Immature natural killer cell (primary cell): ENCODE measurements at regions not wholly inside any gene's neighbourhood (a gene's known extent, or its start where the extent isn't known, plus 50 kb on each side); places are given as distances from the start of the nearest gene placed in this dataset.

ENCODE experiments used
- DNase-seq, 3 donors: peaks; one replicate each; pipeline ENCODE4 v3.0.0; 2022; ENCODE audit warnings: mixed read lengths in 1 of 3
- H3K27ac Mint-ChIP-seq, 6 donors: one replicate each; pipeline ENCODE4 v1.8.0; 2020; ENCODE audit warnings: mixed read lengths in 6 of 6, mild to moderate bottlenecking in 5 of 6, inconsistent platforms in 4 of 6, moderate library complexity in 3 of 6
- H3K27me3 Mint-ChIP-seq, 3 donors: one replicate each; pipeline ENCODE4 v1.8.0; 2020 to 2021; ENCODE audit warnings: low read depth in 3 of 3, mild to moderate bottlenecking in 3 of 3, mixed read lengths in 3 of 3, moderate library complexity in 3 of 3, inconsistent platforms in 1 of 3
- H3K36me3 Mint-ChIP-seq, 3 donors: one replicate each; pipeline ENCODE4 v1.8.0; 2020; ENCODE audit warnings: mixed read lengths in 3 of 3, inconsistent platforms in 2 of 3, mild to moderate bottlenecking in 2 of 3
- H3K4me1 Mint-ChIP-seq, 2 donors: one replicate each; pipeline ENCODE4 v1.8.0; 2020; ENCODE audit warnings: inconsistent platforms in 2 of 2, mild to moderate bottlenecking in 2 of 2, mixed read lengths in 2 of 2, moderate library complexity in 1 of 2
- H3K4me3 Mint-ChIP-seq, 5 donors: one replicate each; pipeline ENCODE4 v1.8.0; 2020; ENCODE audit warnings: mild to moderate bottlenecking in 5 of 5, mixed read lengths in 5 of 5, inconsistent platforms in 3 of 5, moderate library complexity in 3 of 5
- H3K9me3 Mint-ChIP-seq, 6 donors: one replicate each; pipeline ENCODE4 v1.8.0; 2020; ENCODE audit warnings: mild to moderate bottlenecking in 6 of 6, mixed read lengths in 6 of 6, inconsistent platforms in 4 of 6, moderate library complexity in 3 of 6

DNA sequence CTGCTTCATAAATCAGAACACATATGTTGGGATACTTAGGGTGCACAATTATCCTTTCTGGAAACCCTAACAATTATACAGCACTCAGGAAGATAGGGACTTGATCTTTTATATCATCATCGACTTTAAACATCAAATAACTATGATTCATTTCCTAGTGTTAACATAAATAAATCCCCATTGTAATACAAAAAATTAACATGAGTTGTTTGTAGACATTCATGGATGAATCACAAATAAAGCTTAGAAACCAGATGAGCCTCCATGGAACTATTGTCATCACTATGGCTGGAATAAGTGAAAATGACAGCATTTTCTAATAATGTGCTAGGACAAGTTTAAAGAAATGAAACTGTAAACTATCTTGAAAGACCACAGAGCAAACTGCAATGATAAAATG, 821.7 kb downstream of the GATA3 start:
- Mint-ChIP-seq H3K36me3 (no peaks in the 10 kb centered on the region), H3K27ac (no peak overlapping the region), H3K9me3 (peaks cover 0 to 2% (median 0%) of the 10 kb centered on the region in 6 donors), H3K27me3 (peaks cover 0 to 6% (median 4%) of the 10 kb centered on the region in 3 donors), H3K4me1 (no peaks in the 10 kb centered on the region), H3K4me3 (no peak overlapping the region)
- DNase-seq: no peak

DNA sequence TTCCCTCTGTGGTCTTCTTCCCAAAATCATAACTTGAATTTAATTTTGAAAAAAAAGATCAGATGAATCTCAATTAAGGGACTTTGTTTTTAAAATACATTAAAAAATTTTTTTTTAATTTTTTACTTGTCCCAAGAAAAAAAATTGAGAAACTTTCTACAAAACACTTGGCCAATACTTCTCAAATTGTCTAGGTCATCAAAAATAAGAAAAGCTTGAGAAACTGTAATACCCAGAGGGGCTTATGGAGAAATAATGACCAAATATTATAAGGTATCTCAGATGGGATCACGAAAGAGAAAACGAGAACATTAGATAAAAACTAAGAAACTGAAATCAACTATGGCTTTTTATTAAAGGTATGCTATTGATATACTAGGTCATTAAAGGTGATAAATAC, 835.0 kb downstream of the GATA3 start:
- H3K27ac Mint-ChIP-seq: no peak overlapping the region
- no peak overlapping the region for H3K4me3 Mint-ChIP-seq
- no peak for DNase-seq
- H3K36me3 Mint-ChIP-seq: no peaks in the 10 kb centered on the region
- peaks cover 0 to 3% (median 0%) of the 10 kb centered on the region in 6 donors for H3K9me3 Mint-ChIP-seq
- H3K27me3 Mint-ChIP-seq: peaks cover 1 to 7% (median 1%) of the 10 kb centered on the region in 3 donors
- H3K4me1 Mint-ChIP-seq: no peaks in the 10 kb centered on the region

DNA sequence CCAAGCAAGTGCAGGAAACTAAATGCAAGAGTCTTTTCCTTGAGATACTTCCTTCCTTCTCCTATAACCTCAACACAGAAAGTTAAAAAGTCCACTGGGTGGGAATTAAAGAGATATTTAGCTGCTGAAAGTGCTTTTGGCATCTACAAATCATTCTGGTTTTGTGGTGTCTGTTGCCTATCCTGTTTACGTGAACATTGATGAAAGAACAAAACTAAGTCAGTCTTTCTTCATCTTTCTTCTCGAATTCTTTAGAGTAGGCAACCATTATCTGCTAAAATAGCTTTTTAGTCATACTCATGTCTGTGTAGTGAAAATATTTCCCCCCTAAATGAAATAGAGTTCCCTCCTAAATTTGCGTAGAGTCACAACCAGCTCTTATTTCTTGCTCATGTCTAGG, 838.6 kb downstream of the GATA3 start:
- Mint-ChIP-seq H3K27me3 (peaks cover 2 to 7% (median 5%) of the 10 kb centered on the region in 3 donors), H3K9me3 (peaks cover 0 to 2% (median 0%) of the 10 kb centered on the region in 6 donors), H3K27ac (no peak overlapping the region), H3K4me1 (no peaks in the 10 kb centered on the region), H3K4me3 (no peak overlapping the region), H3K36me3 (no peaks in the 10 kb centered on the region)
- no peak for DNase-seq

DNA sequence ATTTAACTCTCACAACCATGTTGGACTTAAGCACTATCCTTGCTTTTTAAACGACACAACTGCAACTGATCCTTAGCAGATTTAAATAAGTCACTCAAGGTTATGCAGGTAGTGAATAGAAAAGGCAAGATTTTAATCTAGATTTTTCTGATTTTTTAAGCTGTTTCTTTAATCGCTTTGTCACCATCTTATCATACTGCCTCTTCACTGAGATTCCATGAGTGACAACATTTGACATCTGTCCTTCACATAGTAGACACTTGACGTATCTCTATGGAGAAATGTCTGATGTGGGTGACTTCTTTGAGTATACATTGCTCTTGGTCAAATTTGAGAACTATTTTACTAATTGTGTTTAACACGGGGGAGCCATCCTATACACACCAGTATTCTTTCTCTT, 839.7 kb downstream of the GATA3 start:
- Mint-ChIP-seq H3K4me1 (no peaks in the 10 kb centered on the region), H3K9me3 (peaks cover 0 to 2% (median 0%) of the 10 kb centered on the region in 6 donors), H3K27me3 (peaks cover 2 to 7% (median 6%) of the 10 kb centered on the region in 3 donors), H3K27ac (no peak overlapping the region), H3K36me3 (no peaks in the 10 kb centered on the region), H3K4me3 (no peak overlapping the region)
- no peak for DNase-seq

- H3K27me3 Mint-ChIP-seq: peaks cover 2 to 7% (median 6%) of the 10 kb centered on the region in 3 donors
- no peak overlapping the region for H3K4me3 Mint-ChIP-seq
- no peaks in the 10 kb centered on the region for H3K4me1 Mint-ChIP-seq
- no peak overlapping the region for H3K27ac Mint-ChIP-seq
- DNase-seq: no peak
- peaks cover 0 to 2% (median 0%) of the 10 kb centered on the region in 6 donors for H3K9me3 Mint-ChIP-seq
- no peaks in the 10 kb centered on the region for H3K36me3 Mint-ChIP-seq
These were observed 843.3 kb downstream of the GATA3 start for GRCh38 chr10:8897769-8898168.

GRCh38 chr10:8898745-8899330, 844.4 kb downstream of the GATA3 start:
- H3K4me3 Mint-ChIP-seq: no peak overlapping the region

DNA sequence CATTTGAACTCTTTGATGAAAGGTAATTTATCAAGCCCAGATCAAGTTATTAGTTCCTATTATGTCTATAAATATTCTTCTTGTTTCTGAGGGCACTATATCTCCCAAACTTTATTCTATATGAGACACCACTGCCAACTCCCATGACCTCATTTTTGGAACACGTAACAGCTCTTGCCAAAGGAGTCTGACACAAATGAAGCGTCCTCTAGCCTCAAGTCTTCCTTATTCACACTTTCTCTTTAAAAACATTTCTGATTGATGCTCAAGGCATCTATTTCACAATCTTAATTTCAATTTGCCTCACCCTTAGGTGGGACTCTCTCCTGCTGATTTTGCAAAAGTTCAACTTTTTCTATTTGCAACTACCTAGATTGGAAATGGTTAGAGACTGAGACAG, 848.4 kb downstream of the GATA3 start:
- H3K36me3 Mint-ChIP-seq: no peaks in the 10 kb centered on the region
- H3K27ac Mint-ChIP-seq: no peak overlapping the region
- no peak for DNase-seq
- H3K9me3 Mint-ChIP-seq: peaks cover 0 to 5% (median 0%) of the 10 kb centered on the region in 6 donors
- H3K4me1 Mint-ChIP-seq: no peaks in the 10 kb centered on the region
- H3K4me3 Mint-ChIP-seq: no peak overlapping the region
- H3K27me3 Mint-ChIP-seq: peaks cover 1 to 5% (median 3%) of the 10 kb centered on the region in 3 donors

More at GRCh38 chr10:8898745-8899330, 844.4 kb downstream of the GATA3 start:
- H3K9me3 Mint-ChIP-seq: peaks cover 0 to 2% (median 0%) of the 10 kb centered on the region in 6 donors
- no peaks in the 10 kb centered on the region for H3K4me1 Mint-ChIP-seq
- DNase-seq: no peak
- peaks cover 2 to 7% (median 6%) of the 10 kb centered on the region in 3 donors for H3K27me3 Mint-ChIP-seq
- H3K36me3 Mint-ChIP-seq: no peaks in the 10 kb centered on the region
- no peak overlapping the region for H3K27ac Mint-ChIP-seq

DNA sequence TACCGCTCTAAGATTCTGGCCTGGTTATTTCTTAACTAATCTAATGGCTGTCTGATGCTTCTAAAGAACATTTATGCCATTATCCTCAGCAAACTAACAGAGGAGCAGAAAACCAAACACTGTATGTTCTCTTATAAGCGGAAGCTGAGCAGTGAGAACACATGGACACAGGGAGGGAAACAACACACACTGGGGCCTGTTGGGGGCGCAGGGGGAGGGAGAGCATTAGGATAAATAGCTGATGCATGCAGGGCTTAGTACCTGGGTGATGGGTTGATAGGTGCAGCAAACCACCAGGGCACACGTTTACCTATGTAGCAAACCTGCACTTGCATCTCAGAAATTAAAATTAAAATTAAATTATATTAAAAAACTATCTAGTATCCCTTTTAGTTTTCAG, 853.5 kb downstream of the GATA3 start:
- DNase-seq: no peak
- Mint-ChIP-seq H3K9me3 (peaks cover 0 to 5% (median 0%) of the 10 kb centered on the region in 6 donors), H3K4me1 (no peaks in the 10 kb centered on the region), H3K4me3 (no peak overlapping the region), H3K27ac (no peak overlapping the region), H3K27me3 (peaks cover 2 to 4% (median 4%) of the 10 kb centered on the region in 3 donors), H3K36me3 (no peaks in the 10 kb centered on the region)

- DNase-seq: no peak
- peaks cover 0 to 2% (median 0%) of the 10 kb centered on the region in 6 donors for H3K9me3 Mint-ChIP-seq
These were observed 855.8 kb downstream of the GATA3 start for GRCh38 chr10:8910314-8910713.

GRCh38 chr10:8911032-8911431, 856.5 kb downstream of the GATA3 start:
- Mint-ChIP-seq H3K27ac (no peak overlapping the region), H3K36me3 (no peaks in the 10 kb centered on the region), H3K4me1 (no peaks in the 10 kb centered on the region), H3K9me3 (no peaks in the 10 kb centered on the region), H3K27me3 (peaks cover 2 to 4% (median 4%) of the 10 kb centered on the region in 3 donors), H3K4me3 (no peak overlapping the region)
- no peak for DNase-seq

More at GRCh38 chr10:8910314-8910713, 855.8 kb downstream of the GATA3 start:
- Mint-ChIP-seq H3K27ac (no peak overlapping the region), H3K36me3 (no peaks in the 10 kb centered on the region), H3K27me3 (peaks cover 2 to 4% (median 4%) of the 10 kb centered on the region in 3 donors), H3K4me3 (no peak overlapping the region), H3K4me1 (no peaks in the 10 kb centered on the region)

DNA sequence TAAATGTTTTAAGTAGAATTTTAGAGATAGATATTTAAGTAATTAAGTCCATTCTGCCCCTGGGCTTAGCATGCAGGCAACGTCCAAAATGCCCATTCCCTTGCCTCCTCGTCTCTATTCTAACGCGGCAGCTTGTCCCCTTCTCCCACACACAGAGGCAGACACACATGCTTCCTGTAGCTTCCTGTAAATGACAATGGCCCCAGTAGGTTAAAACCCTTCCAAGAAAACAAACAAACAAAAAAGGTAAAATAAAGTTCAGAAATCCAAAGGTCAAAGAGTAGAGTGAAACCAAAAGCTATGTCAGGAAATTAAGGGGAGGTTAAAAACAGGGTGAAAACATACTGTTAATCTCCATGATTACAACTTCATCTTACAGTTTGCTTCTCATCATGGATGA, 857.6 kb downstream of the GATA3 start:
- H3K9me3 Mint-ChIP-seq: no peaks in the 10 kb centered on the region
- DNase-seq: no peak
- H3K4me1 Mint-ChIP-seq: no peaks in the 10 kb centered on the region
- no peak overlapping the region for H3K27ac Mint-ChIP-seq
- H3K36me3 Mint-ChIP-seq: no peaks in the 10 kb centered on the region
- no peak overlapping the region for H3K4me3 Mint-ChIP-seq
- peaks cover 3 to 4% (median 4%) of the 10 kb centered on the region in 3 donors for H3K27me3 Mint-ChIP-seq

GRCh38 chr10:8913720-8914119, 859.2 kb downstream of the GATA3 start:
- no peaks in the 10 kb centered on the region for H3K36me3 Mint-ChIP-seq
- no peak overlapping the region for H3K4me3 Mint-ChIP-seq
- H3K4me1 Mint-ChIP-seq: no peaks in the 10 kb centered on the region
- no peak for DNase-seq
- peaks cover 0 to 2% (median 0%) of the 10 kb centered on the region in 6 donors for H3K9me3 Mint-ChIP-seq
- no peak overlapping the region for H3K27ac Mint-ChIP-seq
- H3K27me3 Mint-ChIP-seq: peaks cover 1 to 4% (median 2%) of the 10 kb centered on the region in 3 donors

DNA sequence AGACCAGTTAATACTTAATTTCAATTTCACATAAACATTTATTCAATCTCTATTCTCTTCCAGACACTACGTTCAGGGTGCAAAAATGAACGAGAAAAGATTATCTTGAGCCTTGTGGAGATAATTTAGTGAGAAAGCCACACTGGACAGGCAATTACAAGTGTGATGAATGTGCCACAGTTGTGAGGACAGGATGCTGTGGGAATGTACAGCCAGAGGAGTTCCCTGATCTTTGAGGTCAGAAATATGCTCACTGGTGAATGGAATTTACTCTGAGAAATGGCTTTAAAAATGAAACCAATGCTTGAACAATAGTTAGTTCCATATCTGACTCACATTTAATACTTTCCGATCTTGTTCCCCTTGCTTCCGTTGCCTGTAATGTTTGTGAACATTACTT, 864.8 kb downstream of the GATA3 start:
- Mint-ChIP-seq H3K4me1 (no peaks in the 10 kb centered on the region), H3K36me3 (no peaks in the 10 kb centered on the region), H3K27me3 (peaks cover 0 to 6% (median 1%) of the 10 kb centered on the region in 3 donors), H3K4me3 (no peak overlapping the region), H3K9me3 (peaks cover 0 to 2% (median 0%) of the 10 kb centered on the region in 6 donors), H3K27ac (no peak overlapping the region)
- DNase-seq: no peak

- H3K36me3 Mint-ChIP-seq: no peaks in the 10 kb centered on the region
- H3K9me3 Mint-ChIP-seq: peaks cover 0 to 2% (median 0%) of the 10 kb centered on the region in 6 donors
- H3K4me3 Mint-ChIP-seq: no peak overlapping the region
- H3K27ac Mint-ChIP-seq: no peak overlapping the region
- H3K27me3 Mint-ChIP-seq: peaks cover 0 to 7% (median under 1%) of the 10 kb centered on the region in 3 donors
- no peaks in the 10 kb centered on the region for H3K4me1 Mint-ChIP-seq
- DNase-seq: no peak
These were observed 867.1 kb downstream of the GATA3 start for GRCh38 chr10:8921568-8921967.

DNA sequence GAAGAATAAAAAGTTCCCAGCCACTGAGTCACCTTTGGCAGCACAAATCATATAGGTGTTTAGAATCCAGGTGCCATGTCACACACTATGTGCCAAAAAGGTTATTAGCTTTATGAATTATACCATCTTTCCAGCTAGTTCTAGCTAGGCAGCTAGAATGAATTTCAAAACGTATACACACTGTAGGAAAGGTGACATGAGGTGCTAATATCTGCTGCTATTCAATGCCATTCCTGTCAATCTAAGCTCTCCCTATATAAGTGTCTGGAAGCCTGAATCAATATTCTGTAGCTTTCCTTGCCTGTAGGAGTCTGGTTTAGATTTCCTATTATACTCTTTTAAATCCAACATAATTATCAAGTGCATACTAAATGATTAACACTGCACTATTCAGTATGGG, 868.6 kb downstream of the GATA3 start:
- H3K4me1 Mint-ChIP-seq: no peaks in the 10 kb centered on the region
- no peaks in the 10 kb centered on the region for H3K36me3 Mint-ChIP-seq
- no peak overlapping the region for H3K4me3 Mint-ChIP-seq
- no peak overlapping the region for H3K27ac Mint-ChIP-seq
- DNase-seq: no peak
- H3K27me3 Mint-ChIP-seq: peaks cover 0 to 7% (median 0%) of the 10 kb centered on the region in 3 donors
- H3K9me3 Mint-ChIP-seq: peaks cover 0 to 4% (median 0%) of the 10 kb centered on the region in 6 donors
